HepG2 (cell line): ENCODE measurements at regions not wholly inside any gene's neighbourhood (a gene's known extent, or its start where the extent isn't known, plus 50 kb on each side); places are given as distances from the start of the nearest gene placed in this dataset.
A peak's percentile ranks its signal among the peaks of the same experiment; 100 is the strongest.

Source experiments
- ERF ChIP-seq: IDR thresholded peaks from 2 replicates; pipeline ENCODE4 v1.6.1; 2018; ENCODE audit warnings: missing biosample characterization, missing genetic modification reagents
- ESRRA ChIP-seq: sonication (generic); formaldehyde crosslinking; IDR thresholded peaks from 2 replicates; pipeline ENCODE4 v1.5.1; 2020; ENCODE audit warnings: mild to moderate bottlenecking, low read depth, missing genetic modification reagents
- MBD4 ChIP-seq: IDR thresholded peaks from 2 replicates; pipeline ENCODE4 v1.6.1; 2012; ENCODE audit warnings: low read length, inconsistent platforms, borderline replicate concordance
- SATB2 ChIP-seq: sonication (generic); formaldehyde crosslinking; IDR thresholded peaks from 2 replicates; pipeline ENCODE4 v1.5.0; 2020; ENCODE audit warnings: missing genetic modification reagents
- SKI ChIP-seq: fragments of 450-650 bp; IDR thresholded peaks from one replicate; pipeline ENCODE4 v1.6.1; 2018; ENCODE audit warnings: mild to moderate bottlenecking; ENCODE audit not compliant: partially characterized antibody
- SMC3 ChIP-seq: IDR thresholded peaks from 2 replicates; pipeline ENCODE4 v1.6.1; 2011; ENCODE audit warnings: low read length, improper control_type of control experiment
- SRY ChIP-seq: sonication (generic); formaldehyde crosslinking; IDR thresholded peaks from 2 replicates; pipeline ENCODE4 v1.8.0; 2022; ENCODE audit warnings: mild to moderate bottlenecking, missing genetic modification reagents
- ZNF282 ChIP-seq: fragments of 450-650 bp; IDR thresholded peaks from 2 replicates; pipeline ENCODE4 v1.6.1; 2018; ENCODE audit not compliant: partially characterized antibody
- ZNF484 ChIP-seq: sonication (generic); formaldehyde crosslinking; IDR thresholded peaks from 2 replicates; pipeline ENCODE4 v1.5.1; 2020; ENCODE audit warnings: mild to moderate bottlenecking, low read depth, missing genetic modification reagents, borderline replicate concordance
- ZNF552 ChIP-seq: sonication (generic); formaldehyde crosslinking; IDR thresholded peaks from 2 replicates; pipeline ENCODE4 v1.9.0; 2022; ENCODE audit warnings: missing genetic modification reagents, mild to moderate bottlenecking, borderline replicate concordance
- ZNF772 ChIP-seq: sonication (generic); formaldehyde crosslinking; IDR thresholded peaks from 2 replicates; pipeline ENCODE4 v1.5.0; 2020; ENCODE audit warnings: mild to moderate bottlenecking, missing genetic modification reagents
- TF ChIP-seq, protein P1 (sequence below): sonication (generic); formaldehyde crosslinking; IDR thresholded peaks from 2 replicates; pipeline ENCODE4 v1.4.0; 2020; ENCODE audit warnings: missing genetic modification reagents
- TF ChIP-seq, protein P2 (sequence below): sonication (generic); formaldehyde crosslinking; IDR thresholded peaks from 2 replicates; pipeline ENCODE4 v1.8.0; 2022; ENCODE audit warnings: mild to moderate bottlenecking, missing genetic modification reagents, moderate library complexity
- TF ChIP-seq, protein P3 (sequence below): sonication (generic); formaldehyde crosslinking; IDR thresholded peaks from 2 replicates; pipeline ENCODE4 v1.8.0; 2022; ENCODE audit warnings: mild to moderate bottlenecking, missing genetic modification reagents
- TF ChIP-seq, protein P4 (sequence below): IDR thresholded peaks from 2 replicates; pipeline ENCODE4 v1.6.1; 2018; ENCODE audit warnings: missing genetic modification reagents, mild to moderate bottlenecking, missing compliant biosample characterization
- TF ChIP-seq, protein P5 (sequence below): sonication (generic); formaldehyde crosslinking; IDR thresholded peaks from 2 replicates; pipeline ENCODE4 v1.4.0; 2020; ENCODE audit warnings: mild to moderate bottlenecking, missing genetic modification reagents

DNA sequence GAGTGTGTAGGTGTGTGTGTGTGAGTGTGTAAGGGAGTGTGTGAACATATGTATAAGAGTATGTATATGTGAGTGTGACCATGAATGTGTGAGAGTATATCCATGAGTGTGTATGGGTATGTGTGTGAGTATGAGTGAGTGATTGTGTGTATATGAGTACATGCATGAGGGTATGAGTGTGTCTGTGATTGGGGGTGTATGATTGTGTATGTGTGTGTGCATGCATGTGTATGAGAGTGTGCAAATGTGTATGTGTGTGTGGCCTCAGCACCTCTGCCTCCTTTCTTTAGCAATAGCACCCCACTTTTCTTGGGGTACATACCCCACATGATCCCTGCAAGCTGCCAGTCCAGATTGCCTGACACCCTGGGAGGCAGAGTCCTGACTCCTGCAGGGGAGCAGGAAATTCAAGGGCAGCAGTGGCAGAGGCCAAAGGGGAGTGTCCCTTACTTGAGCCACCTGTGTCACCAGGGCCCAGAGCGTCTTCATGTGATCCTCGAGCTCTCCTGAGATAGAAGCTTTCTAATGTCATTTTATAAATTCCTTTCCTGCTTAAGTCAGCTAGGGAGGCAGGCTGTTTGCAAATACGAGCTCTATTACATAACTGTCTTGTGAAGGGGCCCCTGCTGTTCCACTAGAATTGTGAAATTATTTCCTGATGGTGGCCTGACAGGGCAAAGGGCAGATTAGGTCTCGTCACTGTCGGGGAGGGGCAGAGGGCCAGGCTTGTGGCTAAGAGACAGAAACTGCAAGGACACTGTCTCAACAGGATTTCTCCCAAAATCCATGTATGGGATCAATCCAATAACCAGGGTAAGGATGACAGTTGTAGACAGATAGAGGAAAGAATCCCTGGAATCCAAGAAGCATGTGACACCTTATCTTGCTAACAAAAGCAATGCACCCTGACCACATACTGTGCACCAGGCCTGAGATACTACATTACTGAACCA is 389.1 kb downstream of the GADD45G start (continued):
- TF ChIP-seq, protein P1, sequence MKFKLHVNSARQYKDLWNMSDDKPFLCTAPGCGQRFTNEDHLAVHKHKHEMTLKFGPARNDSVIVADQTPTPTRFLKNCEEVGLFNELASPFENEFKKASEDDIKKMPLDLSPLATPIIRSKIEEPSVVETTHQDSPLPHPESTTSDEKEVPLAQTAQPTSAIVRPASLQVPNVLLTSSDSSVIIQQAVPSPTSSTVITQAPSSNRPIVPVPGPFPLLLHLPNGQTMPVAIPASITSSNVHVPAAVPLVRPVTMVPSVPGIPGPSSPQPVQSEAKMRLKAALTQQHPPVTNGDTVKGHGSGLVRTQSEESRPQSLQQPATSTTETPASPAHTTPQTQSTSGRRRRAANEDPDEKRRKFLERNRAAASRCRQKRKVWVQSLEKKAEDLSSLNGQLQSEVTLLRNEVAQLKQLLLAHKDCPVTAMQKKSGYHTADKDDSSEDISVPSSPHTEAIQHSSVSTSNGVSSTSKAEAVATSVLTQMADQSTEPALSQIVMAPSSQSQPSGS, result peak; percentile 70; the same call in 1 of the 2 replicates
- TF ChIP-seq, protein P2, sequence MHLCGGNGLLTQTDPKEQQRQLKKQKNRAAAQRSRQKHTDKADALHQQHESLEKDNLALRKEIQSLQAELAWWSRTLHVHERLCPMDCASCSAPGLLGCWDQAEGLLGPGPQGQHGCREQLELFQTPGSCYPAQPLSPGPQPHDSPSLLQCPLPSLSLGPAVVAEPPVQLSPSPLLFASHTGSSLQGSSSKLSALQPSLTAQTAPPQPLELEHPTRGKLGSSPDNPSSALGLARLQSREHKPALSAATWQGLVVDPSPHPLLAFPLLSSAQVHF (CRISPR knock-in tag), result no peak
- peak; percentile 80; the same call in 1 of the 2 replicates for TF ChIP-seq ERF (CRISPR knock-in tag)
- no peak for TF ChIP-seq ZNF484 (CRISPR knock-in tag)
- peak; percentile 59; the same call in 1 of the 2 replicates for TF ChIP-seq ESRRA (CRISPR knock-in tag)
- TF ChIP-seq ZNF282, result no peak
- no peak for TF ChIP-seq ZNF552 (CRISPR knock-in tag)
- no peak for TF ChIP-seq MBD4
- TF ChIP-seq SATB2, result no peak
- TF ChIP-seq, protein P3, sequence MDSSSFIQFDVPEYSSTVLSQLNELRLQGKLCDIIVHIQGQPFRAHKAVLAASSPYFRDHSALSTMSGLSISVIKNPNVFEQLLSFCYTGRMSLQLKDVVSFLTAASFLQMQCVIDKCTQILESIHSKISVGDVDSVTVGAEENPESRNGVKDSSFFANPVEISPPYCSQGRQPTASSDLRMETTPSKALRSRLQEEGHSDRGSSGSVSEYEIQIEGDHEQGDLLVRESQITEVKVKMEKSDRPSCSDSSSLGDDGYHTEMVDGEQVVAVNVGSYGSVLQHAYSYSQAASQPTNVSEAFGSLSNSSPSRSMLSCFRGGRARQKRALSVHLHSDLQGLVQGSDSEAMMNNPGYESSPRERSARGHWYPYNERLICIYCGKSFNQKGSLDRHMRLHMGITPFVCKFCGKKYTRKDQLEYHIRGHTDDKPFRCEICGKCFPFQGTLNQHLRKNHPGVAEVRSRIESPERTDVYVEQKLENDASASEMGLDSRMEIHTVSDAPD (CRISPR knock-in tag), result no peak
- TF ChIP-seq, protein P4, sequence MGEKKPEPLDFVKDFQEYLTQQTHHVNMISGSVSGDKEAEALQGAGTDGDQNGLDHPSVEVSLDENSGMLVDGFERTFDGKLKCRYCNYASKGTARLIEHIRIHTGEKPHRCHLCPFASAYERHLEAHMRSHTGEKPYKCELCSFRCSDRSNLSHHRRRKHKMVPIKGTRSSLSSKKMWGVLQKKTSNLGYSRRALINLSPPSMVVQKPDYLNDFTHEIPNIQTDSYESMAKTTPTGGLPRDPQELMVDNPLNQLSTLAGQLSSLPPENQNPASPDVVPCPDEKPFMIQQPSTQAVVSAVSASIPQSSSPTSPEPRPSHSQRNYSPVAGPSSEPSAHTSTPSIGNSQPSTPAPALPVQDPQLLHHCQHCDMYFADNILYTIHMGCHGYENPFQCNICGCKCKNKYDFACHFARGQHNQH (CRISPR knock-in tag), result peak; percentile 72; the same call in 1 of the 2 replicates
- TF ChIP-seq SRY (CRISPR knock-in tag), result no peak
- TF ChIP-seq SKI, result peak; percentile 88
- no peak for TF ChIP-seq ZNF772 (CRISPR knock-in tag)
- TF ChIP-seq, protein P5, sequence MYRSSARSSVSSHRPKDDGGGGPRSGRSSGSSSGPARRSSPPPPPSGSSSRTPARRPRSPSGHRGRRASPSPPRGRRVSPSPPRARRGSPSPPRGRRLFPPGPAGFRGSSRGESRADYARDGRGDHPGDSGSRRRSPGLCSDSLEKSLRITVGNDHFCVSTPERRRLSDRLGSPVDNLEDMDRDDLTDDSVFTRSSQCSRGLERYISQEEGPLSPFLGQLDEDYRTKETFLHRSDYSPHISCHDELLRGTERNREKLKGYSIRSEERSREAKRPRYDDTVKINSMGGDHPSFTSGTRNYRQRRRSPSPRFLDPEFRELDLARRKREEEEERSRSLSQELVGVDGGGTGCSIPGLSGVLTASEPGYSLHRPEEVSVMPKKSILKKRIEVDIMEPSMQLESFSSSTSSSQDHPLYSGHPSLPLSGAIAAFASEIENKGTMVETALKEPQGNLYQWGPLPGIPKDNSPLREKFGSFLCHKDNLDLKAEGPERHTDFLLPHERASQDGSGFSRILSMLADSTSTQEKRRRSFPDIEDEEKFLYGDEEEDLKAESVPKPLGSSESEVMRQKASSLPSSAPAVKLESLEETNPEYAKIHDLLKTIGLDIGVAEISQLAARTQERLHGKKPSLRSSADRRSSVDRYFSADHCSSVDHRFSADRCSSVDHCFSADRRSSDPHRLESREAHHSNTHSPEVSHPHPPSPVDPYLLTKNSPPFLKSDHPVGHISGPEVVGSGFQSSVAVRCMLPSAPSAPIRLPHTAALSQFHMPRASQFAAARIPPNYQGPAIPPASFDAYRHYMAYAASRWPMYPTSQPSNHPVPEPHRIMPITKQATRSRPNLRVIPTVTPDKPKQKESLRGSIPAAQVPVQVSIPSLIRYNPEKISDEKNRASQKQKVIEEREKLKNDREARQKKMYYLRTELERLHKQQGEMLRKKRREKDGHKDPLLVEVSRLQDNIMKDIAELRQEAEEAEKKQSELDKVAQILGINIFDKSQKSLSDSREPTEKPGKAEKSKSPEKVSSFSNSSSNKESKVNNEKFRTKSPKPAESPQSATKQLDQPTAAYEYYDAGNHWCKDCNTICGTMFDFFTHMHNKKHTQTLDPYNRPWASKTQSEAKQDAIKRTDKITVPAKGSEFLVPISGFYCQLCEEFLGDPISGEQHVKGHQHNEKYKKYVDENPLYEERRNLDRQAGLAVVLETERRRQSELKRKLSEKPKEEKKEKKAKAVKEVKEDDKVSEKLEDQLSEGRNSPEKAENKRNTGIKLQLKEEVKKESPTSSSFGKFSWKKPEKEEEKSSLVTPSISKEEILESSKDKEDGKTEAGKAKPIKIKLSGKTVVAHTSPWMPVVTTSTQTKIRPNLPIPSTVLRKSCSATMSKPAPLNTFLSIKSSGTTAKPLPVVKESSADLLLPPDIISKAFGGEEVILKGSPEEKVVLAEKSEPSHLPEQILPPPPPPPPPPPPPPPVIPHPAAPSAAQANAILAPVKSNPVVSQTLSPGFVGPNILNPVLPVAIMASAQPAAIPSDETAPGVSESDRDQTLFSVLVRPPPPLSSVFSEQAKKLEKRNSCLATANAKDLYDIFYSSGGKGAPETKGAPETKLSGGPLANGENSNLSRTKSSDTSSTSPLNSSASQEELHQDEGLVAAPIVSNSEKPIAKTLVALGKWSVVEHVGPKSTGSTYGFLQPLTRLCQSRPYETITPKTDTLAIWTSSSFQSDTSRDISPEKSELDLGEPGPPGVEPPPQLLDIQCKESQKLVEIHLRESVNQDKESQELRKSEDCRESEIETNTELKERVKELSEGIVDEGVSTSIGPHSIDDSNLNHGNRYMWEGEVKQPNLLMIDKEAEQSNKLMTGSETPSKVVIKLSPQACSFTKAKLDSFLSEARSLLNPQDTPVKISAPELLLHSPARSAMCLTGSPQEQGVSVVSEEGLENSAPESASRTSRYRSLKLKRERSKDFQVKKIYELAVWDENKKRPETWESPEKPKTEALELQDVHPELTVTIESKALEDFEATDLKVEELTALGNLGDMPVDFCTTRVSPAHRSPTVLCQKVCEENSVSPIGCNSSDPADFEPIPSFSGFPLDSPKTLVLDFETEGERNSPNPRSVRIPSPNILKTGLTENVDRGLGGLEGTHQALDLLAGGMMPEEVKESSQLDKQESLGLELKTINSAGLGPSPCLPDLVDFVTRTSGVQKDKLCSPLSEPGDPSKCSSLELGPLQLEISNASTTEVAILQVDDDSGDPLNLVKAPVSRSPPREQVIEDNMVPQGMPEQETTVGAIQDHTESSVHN, result no peak
- TF ChIP-seq SMC3, result peak; percentile 16; the same call in 1 of the 2 replicates
